HG03135 (cell line): ENCODE measurements at regions not wholly inside any gene's neighbourhood (a gene's known extent, or its start where the extent isn't known, plus 50 kb on each side); places are given as distances from the start of the nearest gene placed in this dataset.

Experiments
- ATAC-seq: cut with Tn5 transposase; IDR thresholded peaks from one replicate; pipeline ENCODE4 v1.9.1; 2021; ENCODE audit warnings: mild to moderate bottlenecking, moderate library complexity; ENCODE audit not compliant: unreplicated experiment

DNA sequence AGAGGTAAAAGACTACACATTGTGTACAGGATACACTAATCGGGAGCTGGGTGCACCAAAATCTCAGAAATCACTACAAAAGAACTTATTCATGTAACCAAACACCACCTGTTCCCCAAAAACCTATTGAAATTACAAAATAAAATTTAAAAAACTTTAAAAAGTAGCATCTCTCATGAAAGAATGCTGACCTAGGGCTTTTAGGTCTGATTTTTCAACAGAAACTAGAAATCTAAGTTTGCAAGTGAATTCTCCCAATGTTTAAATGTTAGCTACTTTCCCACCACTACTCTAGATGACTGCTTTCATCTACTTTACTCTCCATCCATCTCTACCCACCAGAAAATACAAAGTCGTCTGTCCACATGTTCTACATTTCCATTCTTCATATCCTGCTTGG, 1447.7 kb downstream of the RPA4 start:
- ATAC-seq = no peak

- no peak for ATAC-seq
Observed at GRCh38 chrX:98338544-98338943, 1454.8 kb downstream of the RPA4 start.

- no peak for ATAC-seq
Observed at GRCh38 chrX:98350940-98351339, 1467.2 kb downstream of the RPA4 start.

GRCh38 chrX:98357146-98357545, 1473.4 kb downstream of the RPA4 start:
- no peak for ATAC-seq

DNA sequence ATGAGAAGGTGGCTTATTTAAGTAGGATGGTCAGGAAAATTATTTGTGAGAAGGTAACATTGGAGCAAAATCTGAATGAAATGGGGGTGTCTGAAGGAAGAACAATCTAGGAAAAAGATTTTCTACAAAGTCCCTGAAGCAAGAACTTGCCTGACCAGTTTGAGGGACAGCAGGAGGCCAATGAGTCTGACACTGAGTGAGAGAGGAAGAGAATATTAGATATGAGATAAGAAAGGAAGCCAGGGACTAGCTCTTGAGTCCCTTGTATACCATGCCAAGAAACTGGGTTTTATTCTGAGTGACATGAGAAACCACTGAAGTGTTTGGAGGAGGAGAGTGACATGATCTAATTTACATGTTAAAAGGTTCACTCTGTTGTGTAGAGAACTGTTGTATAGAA, 1478.9 kb downstream of the RPA4 start:
- no peak for ATAC-seq

DNA sequence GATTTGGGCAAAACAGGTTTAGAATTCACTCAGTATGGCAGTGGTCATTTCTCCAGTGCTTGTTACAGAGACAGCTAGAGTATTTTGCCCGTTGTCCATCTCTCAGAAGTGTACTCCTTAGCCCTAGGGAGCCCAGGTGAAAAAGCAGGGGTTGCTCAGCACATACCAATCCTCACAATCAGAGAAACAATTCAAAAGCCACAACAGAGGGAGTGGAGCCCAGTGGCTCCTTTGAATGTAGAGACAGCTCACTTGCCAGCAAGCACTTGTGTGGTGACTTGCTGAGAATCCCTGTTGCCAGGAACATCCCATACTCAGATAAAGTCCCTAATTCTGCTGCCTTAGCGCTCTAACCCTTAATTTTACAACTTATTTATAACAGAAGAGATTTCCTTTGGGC, 1488.3 kb downstream of the RPA4 start:
- no peak for ATAC-seq

GRCh38 chrX:98379134-98379533, 1495.4 kb downstream of the RPA4 start:
- ATAC-seq = no peak

DNA sequence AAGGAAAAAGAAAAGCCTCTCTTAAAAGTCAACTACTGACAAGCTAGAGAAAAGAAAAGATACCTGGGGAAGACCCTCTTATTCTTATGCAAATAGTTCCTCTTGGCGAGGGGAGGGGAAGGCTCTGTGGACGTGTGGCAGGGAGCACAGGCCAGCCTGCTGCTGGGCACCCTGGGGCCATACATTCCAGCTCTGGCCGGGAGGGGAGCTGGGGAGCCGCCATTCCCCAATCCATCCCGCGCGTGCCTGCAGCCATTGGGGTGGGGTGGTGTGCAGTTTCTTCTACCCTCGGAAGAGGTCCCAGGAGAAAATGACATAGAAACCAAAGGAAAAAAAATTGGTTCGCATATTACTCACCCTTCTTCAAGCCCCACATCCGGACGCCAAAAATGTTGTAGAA, 1496.4 kb downstream of the RPA4 start:
- ATAC-seq = no peak

- no peak for ATAC-seq
Observed at GRCh38 chrX:98380556-98380955, 1496.8 kb downstream of the RPA4 start.

DNA sequence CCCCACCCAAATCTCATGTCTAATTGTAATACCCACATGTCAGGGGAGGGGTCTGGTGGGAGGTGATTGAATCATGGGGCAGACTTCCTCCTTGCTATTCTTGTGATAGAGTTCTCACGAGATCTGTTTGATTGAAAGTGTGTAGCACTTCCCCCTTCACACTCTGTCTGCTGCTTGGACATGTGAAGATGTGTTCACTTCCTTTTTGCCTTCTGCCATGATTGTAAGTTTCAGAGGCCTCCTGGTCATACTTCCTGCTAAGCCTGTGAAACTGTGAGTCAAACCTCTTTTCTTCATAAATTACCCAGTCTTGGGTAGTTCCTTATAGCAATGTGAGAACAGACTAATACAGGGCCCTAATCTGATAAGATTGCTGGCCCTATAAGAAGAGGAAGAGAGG, 1514.8 kb downstream of the RPA4 start:
- ATAC-seq = no peak

DNA sequence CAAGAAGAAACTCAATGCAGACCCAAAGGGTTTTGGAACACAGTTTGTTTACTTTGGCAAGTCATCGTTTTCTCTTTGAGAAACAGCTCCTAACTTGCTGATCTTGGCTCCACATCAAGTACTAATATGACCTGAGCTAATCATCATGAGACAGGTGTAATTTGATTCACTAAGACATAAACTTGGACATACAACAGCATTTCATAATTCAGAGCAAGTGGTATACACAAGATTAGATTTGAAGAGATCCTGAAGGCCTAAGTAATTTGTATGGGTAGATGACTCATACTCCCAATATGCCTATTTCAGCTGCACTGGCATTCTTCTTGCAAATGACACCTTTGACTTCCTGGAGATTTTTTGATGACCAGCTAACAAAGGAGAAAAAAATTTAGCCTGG, 1521.7 kb downstream of the RPA4 start:
- no peak for ATAC-seq

- no peak for ATAC-seq
Observed at GRCh38 chrX:98407584-98407983, 1523.9 kb downstream of the RPA4 start.

GRCh38 chrX:98409867-98410266, 1526.2 kb downstream of the RPA4 start:
- ATAC-seq = no peak

GRCh38 chrX:98412058-98412457, 1528.3 kb downstream of the RPA4 start:
- ATAC-seq = no peak

- ATAC-seq = no peak
Observed at GRCh38 chrX:98422536-98422935, 1538.8 kb downstream of the RPA4 start.

DNA sequence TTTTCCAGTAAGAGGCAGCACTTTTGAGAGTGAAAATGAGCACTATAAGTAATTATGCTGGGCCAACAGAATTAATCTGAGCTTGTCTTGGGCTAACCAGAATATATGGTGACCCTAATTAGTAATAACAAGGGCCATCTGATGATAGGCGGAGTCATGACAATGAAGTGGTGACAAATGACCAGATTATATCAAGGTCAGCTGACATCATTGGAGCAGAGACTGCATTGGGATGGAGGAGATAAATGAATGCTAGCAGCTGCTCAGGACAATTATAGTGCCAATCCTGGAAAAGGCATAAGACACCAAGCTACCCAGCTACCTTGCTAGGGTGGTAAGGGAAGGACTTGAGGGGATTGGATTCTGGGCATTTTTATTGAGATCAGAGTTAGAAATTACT, 1548.7 kb downstream of the RPA4 start:
- no peak for ATAC-seq

DNA sequence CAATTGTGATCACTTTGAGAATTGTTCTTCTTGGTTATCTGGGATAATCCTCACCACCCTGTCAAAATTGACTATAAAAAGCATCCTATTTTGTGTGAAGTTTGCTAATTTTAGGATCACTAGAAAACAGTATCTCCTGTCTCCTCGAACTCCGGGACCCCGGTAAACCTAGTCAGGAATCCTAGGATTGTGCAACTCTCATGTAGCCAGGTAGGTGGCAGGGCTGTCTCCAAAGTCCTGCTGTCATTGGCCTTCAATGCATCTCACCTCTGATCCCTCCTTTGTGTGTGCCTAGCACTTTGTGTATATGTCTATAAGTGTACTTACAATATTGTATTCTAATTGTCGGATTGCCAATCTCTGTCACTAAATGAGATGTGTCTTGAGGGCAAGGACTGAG, 1564.8 kb downstream of the RPA4 start:
- no peak for ATAC-seq

GRCh38 chrX:98452456-98452855, 1568.7 kb downstream of the RPA4 start:
- no peak for ATAC-seq

DNA sequence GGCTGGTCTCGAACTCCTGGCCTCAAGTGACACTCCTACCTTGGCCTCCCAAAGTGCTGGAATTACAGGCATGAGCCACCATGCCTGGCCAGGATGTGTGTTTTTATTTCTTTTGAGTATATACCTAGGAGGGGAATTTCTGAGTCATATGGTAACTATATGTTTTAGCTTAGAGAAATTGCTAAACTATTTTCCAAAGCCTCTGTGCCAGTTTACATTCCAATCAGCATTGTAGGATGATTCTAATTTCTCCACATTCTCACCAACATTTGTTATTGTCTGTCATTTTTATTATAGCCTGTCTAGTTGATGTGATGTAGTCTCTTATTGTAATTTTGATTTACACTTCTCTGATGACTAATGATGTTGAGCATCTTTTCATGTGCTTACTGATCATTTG, 1576.0 kb downstream of the RPA4 start:
- ATAC-seq = no peak

DNA sequence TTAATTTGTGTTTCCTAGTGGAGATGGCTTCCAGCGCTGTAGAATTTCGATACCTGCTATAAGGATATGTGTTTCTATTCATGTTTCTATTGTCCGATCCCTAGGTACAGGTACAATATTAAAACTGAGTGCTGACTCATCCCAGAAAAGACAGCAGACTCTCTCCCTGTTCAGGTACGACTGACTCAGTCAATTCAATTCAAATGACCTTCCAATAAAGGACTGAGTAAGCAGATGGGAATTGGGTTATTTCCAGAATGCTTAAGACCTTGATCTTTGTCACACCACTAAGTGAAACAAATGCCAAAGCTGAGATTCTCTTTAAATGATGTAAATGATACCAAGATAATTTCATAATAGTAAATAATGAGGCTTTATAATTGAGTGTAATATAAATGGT, 1596.9 kb downstream of the RPA4 start:
- no peak for ATAC-seq

- ATAC-seq = no peak
Observed at GRCh38 chrX:98481636-98482035, 1597.9 kb downstream of the RPA4 start.

DNA sequence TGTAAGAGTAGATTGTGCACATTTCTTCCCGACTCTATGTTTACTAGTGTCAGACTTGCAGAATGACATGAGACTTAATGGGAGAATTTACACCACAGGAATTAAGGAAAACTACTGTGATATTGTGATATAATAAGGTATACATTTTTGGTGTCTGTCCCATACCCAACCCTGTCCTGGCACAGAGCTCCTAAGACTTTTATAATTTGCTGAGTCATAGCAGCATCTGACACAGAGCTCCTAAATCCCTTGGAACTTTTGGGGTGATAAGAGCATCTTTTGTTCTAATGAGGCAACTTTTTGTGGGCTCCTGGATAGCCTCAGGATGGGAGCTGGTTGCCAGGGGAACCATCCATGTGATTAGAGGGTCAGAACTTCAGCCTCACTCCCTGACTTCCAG, 1607.0 kb downstream of the RPA4 start:
- no peak for ATAC-seq

DNA sequence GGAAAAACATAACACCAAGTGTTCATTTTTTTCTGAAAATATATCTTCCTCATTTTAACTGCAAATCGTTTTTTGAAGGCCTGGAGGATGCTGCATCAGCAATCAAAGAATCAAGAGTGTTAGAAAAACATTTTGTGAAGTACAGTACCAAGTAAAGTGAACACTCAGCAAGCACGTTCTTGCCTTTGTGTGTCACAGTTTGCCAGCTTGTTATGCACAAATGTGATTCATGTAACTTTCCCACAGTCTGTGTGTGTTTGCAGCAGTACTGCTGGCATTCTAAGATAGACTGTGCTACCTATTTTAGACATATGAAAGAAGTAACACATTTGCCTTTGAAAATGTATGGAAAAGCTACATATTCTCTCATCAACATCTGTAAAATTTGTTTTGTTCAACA, 1617.7 kb downstream of the RPA4 start:
- ATAC-seq = no peak

GRCh38 chrX:98506907-98507306, 1623.2 kb downstream of the RPA4 start:
- no peak for ATAC-seq
